ENCODE measurements at regions not wholly inside any gene's neighbourhood (a gene's known extent, or its start where the extent isn't known, plus 50 kb on each side); places are given as distances from the start of the nearest gene placed in this dataset.

- TF ChIP-seq TCF4 (CRISPR knock-in tag; IDR thresholded peaks at IDR 0.05; ENCODE audit: borderline replicate concordance) (no peak), ARNTL (CRISPR knock-in tag; IDR thresholded peaks at IDR 0.05; ENCODE audit: borderline replicate concordance, low read depth) (no peak), TSHZ2 (CRISPR knock-in tag; IDR thresholded peaks at IDR 0.05) (no peak)
Observed at GRCh38 chr15:95131131-95131556, 899.8 kb downstream of the MCTP2 start.

Measured in SK-N-SH treated with all-trans-retinoic acid at 6 μM for 48 hours (cell line).